Caco-2 (cell line): ENCODE measurements at regions not wholly inside any gene's neighbourhood (a gene's known extent, or its start where the extent isn't known, plus 50 kb on each side); places are given as distances from the start of the nearest gene placed in this dataset.
"Not testable (repeated sequence)": the region's sequence is repeated elsewhere in the genome, so short reads cannot be mapped to it uniquely, and the experiment has no call there.

ENCODE experiments used
- BruUV-seq: library from RNA; stranded (reverse); fragments of 400-500 nt; replicated peaks from 2 replicates; lab custom pipeline; 2021; lab: Mats Ljungman, UMichigan
- CTCF ChIA-PET: fragments of 300-600 bp; sonication (Branson Sonifier 250); formaldehyde crosslinking; loops from one replicate; lab custom pipeline; 2022; ENCODE audit warnings: antibody characterized with exemption; lab: Charles Lee
- POLR2A ChIA-PET: fragments of 300-600 bp; sonication (Branson Sonifier 250); formaldehyde crosslinking; loops from one replicate; lab custom pipeline; 2022; ENCODE audit warnings: antibody characterized with exemption; lab: Charles Lee
- DNase-seq, 2 experiments: peaks; one replicate each; pipeline versions ENCODE4 v3.0.0 to v3.0.0-alpha.2; 2020 to 2022
- H3K27me3 ChIP-seq: replicated peaks from 2 replicates; pipeline ENCODE4 v1.6.0; 2011; ENCODE audit warnings: low read length; ENCODE audit not compliant: control insufficient read depth, insufficient read depth
- H3K36me3 ChIP-seq: 2 replicates; pipeline ENCODE4 v1.5.1; 2011; ENCODE audit warnings: low read length; ENCODE audit not compliant: control insufficient read depth, insufficient read depth
- H3K4me1 ChIP-seq: fragments of 250-450 bp; sonication (Bioruptor Pico); 2 replicates; pipeline ENCODE4 v1.5.1; 2020; ENCODE audit warnings: mild to moderate bottlenecking
- H3K4me3 ChIP-seq: 2 replicates; pipeline ENCODE4 v1.5.1; 2011; ENCODE audit warnings: low read depth, mild to moderate bottlenecking, control low read depth, low read length
- H3K9me3 ChIP-seq: fragments of 250-450 bp; sonication (Bioruptor Pico); 2 replicates; pipeline ENCODE4 v1.5.1; 2020; ENCODE audit warnings: mild to moderate bottlenecking, moderate library complexity
- H3K27ac Mint-ChIP-seq: one replicate; pipeline ENCODE4 v1.8.0; 2022; ENCODE audit warnings: mixed read lengths; ENCODE audit not compliant: unreplicated experiment
- H3K27me3 Mint-ChIP-seq: one replicate; pipeline ENCODE4 v1.8.0; 2022; ENCODE audit warnings: mixed read lengths; ENCODE audit not compliant: insufficient read depth, unreplicated experiment
- H3K36me3 Mint-ChIP-seq: one replicate; pipeline ENCODE4 v1.8.0; 2022; ENCODE audit warnings: mild to moderate bottlenecking, mixed read lengths; ENCODE audit not compliant: insufficient read depth, unreplicated experiment
- H3K4me1 Mint-ChIP-seq: one replicate; pipeline ENCODE4 v1.8.0; 2022; ENCODE audit warnings: low read depth, mixed read lengths; ENCODE audit not compliant: unreplicated experiment
- H3K4me3 Mint-ChIP-seq: one replicate; pipeline ENCODE4 v1.8.0; 2022; ENCODE audit warnings: mild to moderate bottlenecking, moderate library complexity, mixed read lengths; ENCODE audit not compliant: unreplicated experiment
- H3K9me3 Mint-ChIP-seq: one replicate; pipeline ENCODE4 v1.8.0; 2022; ENCODE audit warnings: mixed read lengths; ENCODE audit not compliant: unreplicated experiment
- intact Hi-C: fragments of 100-400 bp; cut with micrococcal nuclease; formaldehyde crosslinking; loops from one replicate; pipeline ENCODE4 v1.10.0; 2022; ENCODE audit not compliant: unreplicated experiment
- TF ChIP-seq, protein P1 (sequence below), 2 experiments: fragments of 200-600 bp in 1 of 2; IDR thresholded peaks; 1 replicate in 1 of 2; 2 replicates in 1 of 2; pipeline versions ENCODE4 v1.5.1 to v1.8.0; 2011 to 2022; ENCODE audit warnings: antibody characterized with exemption in 1 of 2, control low read depth in 1 of 2, inconsistent platforms in 1 of 2, low read depth in 1 of 2, low read length in 1 of 2, mild to moderate bottlenecking in 1 of 2, moderate library complexity in 1 of 2; ENCODE audit not compliant: insufficient read depth in 1 of 2, severe bottlenecking in 1 of 2, unreplicated experiment in 1 of 2

DNA sequence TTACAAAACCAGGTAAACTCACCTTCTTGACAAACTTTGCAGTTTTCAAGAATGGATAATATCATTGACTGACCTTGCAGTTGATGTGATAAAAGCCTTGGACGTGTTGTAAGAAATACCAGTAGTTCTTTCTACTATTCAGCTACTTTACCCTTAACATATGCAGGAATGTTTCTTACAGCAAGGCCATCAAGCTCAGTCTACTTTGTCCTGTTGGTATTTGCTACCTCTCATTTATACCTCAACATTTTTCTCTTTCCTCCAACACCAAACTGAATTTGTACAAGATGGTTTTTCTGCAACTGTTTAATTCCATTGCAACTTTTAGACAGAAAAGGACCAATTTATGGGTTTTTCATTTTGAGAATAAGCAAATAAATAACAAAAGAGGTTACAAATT is 147.4 kb upstream of the BCHE start:
- no peaks in the 10 kb centered on the region for H3K4me1 ChIP-seq
- no peaks in the 10 kb centered on the region for H3K4me1 Mint-ChIP-seq
- no peaks in the 10 kb centered on the region for H3K27me3 Mint-ChIP-seq
- intact Hi-C loops: no loop called here
- no TSS peak for BruUV-seq
- ChIA-PET POLR2A (no interaction called here), CTCF (no interaction called here)
- TF ChIP-seq, protein P1, sequence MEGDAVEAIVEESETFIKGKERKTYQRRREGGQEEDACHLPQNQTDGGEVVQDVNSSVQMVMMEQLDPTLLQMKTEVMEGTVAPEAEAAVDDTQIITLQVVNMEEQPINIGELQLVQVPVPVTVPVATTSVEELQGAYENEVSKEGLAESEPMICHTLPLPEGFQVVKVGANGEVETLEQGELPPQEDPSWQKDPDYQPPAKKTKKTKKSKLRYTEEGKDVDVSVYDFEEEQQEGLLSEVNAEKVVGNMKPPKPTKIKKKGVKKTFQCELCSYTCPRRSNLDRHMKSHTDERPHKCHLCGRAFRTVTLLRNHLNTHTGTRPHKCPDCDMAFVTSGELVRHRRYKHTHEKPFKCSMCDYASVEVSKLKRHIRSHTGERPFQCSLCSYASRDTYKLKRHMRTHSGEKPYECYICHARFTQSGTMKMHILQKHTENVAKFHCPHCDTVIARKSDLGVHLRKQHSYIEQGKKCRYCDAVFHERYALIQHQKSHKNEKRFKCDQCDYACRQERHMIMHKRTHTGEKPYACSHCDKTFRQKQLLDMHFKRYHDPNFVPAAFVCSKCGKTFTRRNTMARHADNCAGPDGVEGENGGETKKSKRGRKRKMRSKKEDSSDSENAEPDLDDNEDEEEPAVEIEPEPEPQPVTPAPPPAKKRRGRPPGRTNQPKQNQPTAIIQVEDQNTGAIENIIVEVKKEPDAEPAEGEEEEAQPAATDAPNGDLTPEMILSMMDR (IDR thresholded peaks at IDR 0.05; ENCODE audit: insufficient read depth in 1 of 2, low read depth in 1 of 2, low read length in 1 of 2, severe bottlenecking in 1 of 2, unreplicated experiment in 1 of 2): no peak
- no peak overlapping the region for H3K4me3 Mint-ChIP-seq
- DNase-seq: no peak
- no peaks in the 10 kb centered on the region for H3K36me3 Mint-ChIP-seq
- no peaks in the 10 kb centered on the region for H3K9me3 ChIP-seq
- H3K27me3 ChIP-seq: no peaks in the 10 kb centered on the region
- no peak overlapping the region for H3K4me3 ChIP-seq
- H3K36me3 ChIP-seq: no peaks in the 10 kb centered on the region
- no peak overlapping the region for H3K27ac Mint-ChIP-seq
- no peaks in the 10 kb centered on the region for H3K9me3 Mint-ChIP-seq

DNA sequence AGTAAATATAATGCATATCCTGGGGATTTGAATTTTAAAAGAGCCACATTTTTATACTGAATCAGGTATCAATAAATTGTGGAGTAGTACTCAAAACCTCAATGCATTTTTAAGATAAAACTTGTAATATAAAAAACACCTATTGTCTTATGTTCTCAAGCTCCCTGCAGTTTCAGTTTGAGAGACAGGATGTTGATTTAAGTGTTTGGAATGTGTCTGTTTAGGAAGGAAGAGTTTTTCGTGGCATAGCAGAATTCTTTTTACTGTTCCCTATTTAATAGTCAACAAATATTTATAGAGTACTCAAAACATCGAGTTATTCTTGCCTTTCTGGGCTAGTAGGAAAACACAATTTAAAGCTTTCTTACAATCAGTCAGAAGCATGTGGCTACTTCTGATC is 146.1 kb upstream of the BCHE start:
- POLR2A ChIA-PET: no interaction called here
- H3K4me3 ChIP-seq: no peak overlapping the region
- no peak overlapping the region for H3K27ac Mint-ChIP-seq

DNA sequence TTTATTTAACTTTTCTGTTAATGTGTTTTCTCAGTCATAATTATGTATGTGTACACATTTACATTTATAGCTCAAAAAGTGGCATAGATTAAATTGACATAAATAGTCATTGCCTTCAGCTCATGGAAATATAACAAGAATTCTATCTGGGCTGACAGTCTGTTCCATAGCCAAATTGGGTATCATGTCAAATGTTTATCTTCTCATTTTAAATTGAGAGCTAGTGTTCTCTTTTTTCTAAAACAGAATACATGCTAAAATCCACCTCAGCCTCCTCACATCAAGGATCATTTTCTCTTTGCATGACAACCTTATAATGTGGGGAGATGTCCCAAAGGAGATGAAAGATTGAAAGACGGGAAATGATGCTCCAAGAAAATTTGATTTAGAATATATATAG is 144.1 kb upstream of the BCHE start:
- Histone ChIP-seq H3K9me3 (no peaks in the 10 kb centered on the region), H3K27me3 (no peaks in the 10 kb centered on the region), H3K4me1 (no peaks in the 10 kb centered on the region), H3K4me3 (no peak overlapping the region), H3K36me3 (no peaks in the 10 kb centered on the region)
- Mint-ChIP-seq H3K27ac (no peak overlapping the region), H3K4me1 (no peaks in the 10 kb centered on the region), H3K9me3 (no peaks in the 10 kb centered on the region), H3K4me3 (no peak overlapping the region), H3K36me3 (no peaks in the 10 kb centered on the region), H3K27me3 (no peaks in the 10 kb centered on the region)
- intact Hi-C loops: no loop called here
- TF ChIP-seq, protein P1 (IDR thresholded peaks at IDR 0.05; ENCODE audit: insufficient read depth in 1 of 2, low read depth in 1 of 2, low read length in 1 of 2, severe bottlenecking in 1 of 2, unreplicated experiment in 1 of 2): no peak
- ChIA-PET POLR2A (no interaction called here), CTCF (no interaction called here)
- no TSS peak for BruUV-seq
- no peak for DNase-seq

More for the DNA sequence above, 146.1 kb upstream of the BCHE start:
- Mint-ChIP-seq H3K36me3 (no peaks in the 10 kb centered on the region), H3K9me3 (no peaks in the 10 kb centered on the region), H3K4me1 (no peaks in the 10 kb centered on the region), H3K27me3 (no peaks in the 10 kb centered on the region), H3K4me3 (no peak overlapping the region)
- Histone ChIP-seq H3K27me3 (no peaks in the 10 kb centered on the region), H3K9me3 (no peaks in the 10 kb centered on the region), H3K36me3 (no peaks in the 10 kb centered on the region), H3K4me1 (no peaks in the 10 kb centered on the region)
- intact Hi-C loops: no loop called here
- no peak for DNase-seq
- CTCF ChIA-PET: no interaction called here
- BruUV-seq: no TSS peak
- TF ChIP-seq, protein P1 (IDR thresholded peaks at IDR 0.05; ENCODE audit: insufficient read depth in 1 of 2, low read depth in 1 of 2, low read length in 1 of 2, severe bottlenecking in 1 of 2, unreplicated experiment in 1 of 2): no peak

DNA sequence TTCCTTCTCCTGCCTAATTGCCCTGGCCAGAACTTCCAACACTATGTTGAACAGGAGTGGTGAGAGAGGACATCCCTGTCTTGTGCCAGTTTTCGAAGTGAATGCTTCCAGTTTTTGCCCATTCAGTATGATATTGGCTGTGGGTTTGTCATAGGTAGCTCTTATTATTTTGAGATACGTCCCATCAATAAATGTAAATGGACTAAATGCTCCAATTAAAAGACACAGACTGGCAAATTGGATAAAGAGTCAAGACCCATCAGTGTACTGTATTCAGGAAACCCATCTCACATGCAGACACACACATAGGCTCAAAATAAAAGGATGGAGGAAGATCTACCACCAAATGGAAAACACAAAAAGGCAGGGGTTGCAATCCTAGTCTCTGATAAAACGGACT is 123.6 kb upstream of the BCHE start:
- H3K9me3 ChIP-seq, H3K4me3 ChIP-seq, POLR2A ChIA-PET, DNase-seq, intact Hi-C loops, H3K4me1 Mint-ChIP-seq, H3K9me3 Mint-ChIP-seq, H3K4me3 Mint-ChIP-seq, H3K36me3 Mint-ChIP-seq, H3K36me3 ChIP-seq, H3K4me1 ChIP-seq, H3K27me3 ChIP-seq, CTCF ChIA-PET, BruUV-seq, H3K27ac Mint-ChIP-seq, H3K27me3 Mint-ChIP-seq: not testable (repeated sequence)
